ENCODE measurements at regions not wholly inside any gene's neighbourhood (a gene's known extent, or its start where the extent isn't known, plus 50 kb on each side); places are given as distances from the start of the nearest gene placed in this dataset.

DNA sequence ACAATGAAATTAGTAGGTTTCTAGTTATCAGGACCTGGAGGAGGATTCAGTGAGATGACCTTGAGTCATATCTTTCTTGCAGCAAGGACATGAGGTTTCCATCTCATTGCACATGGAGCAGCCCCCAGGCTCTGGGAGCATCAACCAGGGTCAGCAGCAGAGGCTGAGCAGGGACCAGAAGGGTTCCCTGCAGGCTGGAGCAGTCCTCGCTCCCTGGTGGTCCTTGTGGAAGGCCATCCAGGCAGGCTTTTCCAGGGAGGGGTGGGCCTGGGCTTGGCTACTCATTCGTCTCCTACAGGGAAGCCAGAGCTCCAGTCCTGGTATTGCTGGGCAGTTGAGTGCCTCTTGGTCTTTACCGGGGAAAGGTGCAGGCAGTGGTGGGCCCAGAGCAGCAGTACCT is 587.5 kb downstream of the GLRX3 start:
- TF ChIP-seq, protein P1, sequence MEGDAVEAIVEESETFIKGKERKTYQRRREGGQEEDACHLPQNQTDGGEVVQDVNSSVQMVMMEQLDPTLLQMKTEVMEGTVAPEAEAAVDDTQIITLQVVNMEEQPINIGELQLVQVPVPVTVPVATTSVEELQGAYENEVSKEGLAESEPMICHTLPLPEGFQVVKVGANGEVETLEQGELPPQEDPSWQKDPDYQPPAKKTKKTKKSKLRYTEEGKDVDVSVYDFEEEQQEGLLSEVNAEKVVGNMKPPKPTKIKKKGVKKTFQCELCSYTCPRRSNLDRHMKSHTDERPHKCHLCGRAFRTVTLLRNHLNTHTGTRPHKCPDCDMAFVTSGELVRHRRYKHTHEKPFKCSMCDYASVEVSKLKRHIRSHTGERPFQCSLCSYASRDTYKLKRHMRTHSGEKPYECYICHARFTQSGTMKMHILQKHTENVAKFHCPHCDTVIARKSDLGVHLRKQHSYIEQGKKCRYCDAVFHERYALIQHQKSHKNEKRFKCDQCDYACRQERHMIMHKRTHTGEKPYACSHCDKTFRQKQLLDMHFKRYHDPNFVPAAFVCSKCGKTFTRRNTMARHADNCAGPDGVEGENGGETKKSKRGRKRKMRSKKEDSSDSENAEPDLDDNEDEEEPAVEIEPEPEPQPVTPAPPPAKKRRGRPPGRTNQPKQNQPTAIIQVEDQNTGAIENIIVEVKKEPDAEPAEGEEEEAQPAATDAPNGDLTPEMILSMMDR (IDR thresholded peaks at IDR 0.05), result no peak
- TF ChIP-seq POLR2A (IDR thresholded peaks at IDR 0.05) (no peak), POLR2AphosphoS5 (IDR thresholded peaks at IDR 0.05) (no peak)
